A549 (cell line): ENCODE measurements at regions not wholly inside any gene's neighbourhood (a gene's known extent, or its start where the extent isn't known, plus 50 kb on each side); places are given as distances from the start of the nearest gene placed in this dataset.

ENCODE experiments used
- CTCF ChIP-seq: fragments of >200 bp; sonication (Bioruptor Twin); formaldehyde crosslinking; IDR thresholded peaks from 3 replicates; pipeline ENCODE4 v1.5.1; 2016
- JUNB ChIP-seq: fragments of >200 bp; sonication (Bioruptor Twin); formaldehyde crosslinking; IDR thresholded peaks from 2 replicates; pipeline ENCODE4 v1.6.1; 2016
- MAZ ChIP-seq: fragments of 150-350 bp; IDR thresholded peaks from 2 replicates; pipeline ENCODE4 v1.6.1; 2014; ENCODE audit warnings: antibody characterized with exemption, low read depth, low read length, borderline replicate concordance
- NR3C1 ChIP-seq: fragments of >200 bp; sonication (Bioruptor Twin); formaldehyde crosslinking; IDR thresholded peaks from 3 replicates; pipeline ENCODE4 v1.6.1; 2017
- RAD21 ChIP-seq, 2 experiments: fragments of >200 bp in 1 of 2; sonication (Bioruptor Twin) in 1 of 2; formaldehyde crosslinking in 1 of 2; IDR thresholded peaks in 1 of 2; conservative IDR thresholded peaks in 1 of 2; 2 replicates in 1 of 2; 3 replicates in 1 of 2; pipeline ENCODE4 v1.6.1; 2012 to 2018; ENCODE audit warnings: inconsistent platforms in 1 of 2
- REST ChIP-seq: fragments of 200-600 bp; sonication (generic); IDR thresholded peaks from 2 replicates; pipeline ENCODE4 v1.6.1; 2016; ENCODE audit warnings: antibody characterized with exemption, mild to moderate bottlenecking, moderate library complexity
- USF2 ChIP-seq: fragments of 450-650 bp; IDR thresholded peaks from 2 replicates; pipeline ENCODE4 v1.6.1; 2014; ENCODE audit warnings: antibody characterized with exemption

GRCh38 chr11:106397787-106398501 is 320.5 kb downstream of the AASDHPPT start:
- TF ChIP-seq CTCF = no peak
- TF ChIP-seq NR3C1 = no peak
- TF ChIP-seq USF2 = no peak
- TF ChIP-seq MAZ = no peak
- no peak for TF ChIP-seq RAD21 (conservative IDR thresholded peaks at IDR 0.05 in 1 of 2, IDR thresholded peaks at IDR 0.05 in 1 of 2)
- no peak for TF ChIP-seq JUNB
- TF ChIP-seq REST = no peak
